ENCODE measurements at regions not wholly inside any gene's neighbourhood (a gene's known extent, or its start where the extent isn't known, plus 50 kb on each side); places are given as distances from the start of the nearest gene placed in this dataset.

DNA sequence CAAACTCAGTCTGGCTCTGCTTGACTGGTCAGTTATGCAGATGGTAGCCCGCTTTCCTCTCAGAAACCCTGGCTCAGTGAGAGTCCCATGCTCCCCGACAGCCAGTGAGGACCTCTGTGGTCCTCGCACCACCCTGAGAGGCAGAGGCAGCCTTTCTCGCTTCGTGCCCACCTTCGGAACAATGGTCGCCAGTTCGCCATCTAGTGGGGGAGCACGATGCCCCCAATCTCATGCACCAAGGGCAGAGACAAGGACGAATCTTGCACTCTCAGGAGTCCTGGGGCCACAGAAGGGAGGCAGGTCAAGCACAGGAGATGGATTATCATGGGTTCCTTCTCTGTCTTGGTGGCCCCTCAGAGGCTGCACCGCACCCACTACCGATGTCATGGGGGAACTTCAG is 75.2 kb downstream of the RHCG start:
- DNase-seq, result no peak

DNA sequence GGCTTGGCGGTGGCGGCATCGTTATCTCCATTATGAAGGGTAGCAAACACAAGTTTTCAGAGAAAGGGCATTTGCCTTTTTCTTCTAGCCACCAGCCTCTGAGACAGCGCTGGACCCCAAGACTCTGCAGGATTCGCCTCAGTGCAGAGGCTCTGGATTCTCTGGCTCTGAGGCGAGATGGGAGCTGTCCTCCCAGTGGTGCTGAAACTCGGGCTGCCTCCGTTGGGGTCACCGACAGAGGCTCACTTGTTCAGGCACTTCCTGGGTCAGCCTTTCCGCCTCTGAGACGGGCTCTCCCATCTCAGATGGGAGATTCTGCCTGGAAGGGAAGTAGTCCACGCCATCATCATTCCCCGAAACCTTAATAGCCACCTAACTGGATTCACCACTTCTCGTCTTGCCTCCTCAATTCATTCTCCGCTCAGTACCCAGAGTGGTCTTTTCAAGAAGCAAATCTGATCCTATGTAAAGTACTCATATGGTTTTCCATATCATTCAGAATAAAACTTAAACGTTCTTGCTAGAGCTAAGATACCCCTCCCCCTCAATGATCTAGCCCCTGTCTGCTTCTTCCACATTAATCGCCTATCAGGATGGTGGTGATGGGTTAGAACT is 76.9 kb downstream of the RHCG start:
- DNase-seq, result peak; percentile 20

DNA sequence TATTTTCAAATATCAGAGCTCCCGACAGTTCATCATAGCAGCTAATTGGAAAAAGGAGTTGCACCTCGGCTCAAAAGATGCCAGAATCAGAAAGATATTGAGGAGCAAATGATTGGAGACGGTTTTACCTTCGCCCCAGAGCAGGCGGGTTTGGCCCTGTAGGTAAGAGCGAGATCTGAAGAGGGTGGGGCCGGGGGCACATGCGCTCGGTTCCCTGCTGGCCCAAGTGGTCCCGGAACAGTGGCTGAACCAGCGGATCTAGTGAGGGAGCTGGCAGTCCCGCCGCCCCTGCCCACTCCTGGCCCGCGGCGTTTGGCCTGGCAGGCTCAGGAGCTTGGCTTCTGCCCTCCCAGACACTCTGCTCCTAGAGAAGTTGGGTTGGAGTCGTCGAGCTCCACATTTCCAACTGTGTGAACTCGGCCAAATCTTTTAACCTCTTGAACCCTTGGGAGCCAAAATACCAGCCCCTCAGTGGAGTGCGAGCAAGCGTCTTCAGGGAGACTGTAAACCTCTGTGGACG is 79.1 kb downstream of the RHCG start:
- DNase-seq, result no peak

DNA sequence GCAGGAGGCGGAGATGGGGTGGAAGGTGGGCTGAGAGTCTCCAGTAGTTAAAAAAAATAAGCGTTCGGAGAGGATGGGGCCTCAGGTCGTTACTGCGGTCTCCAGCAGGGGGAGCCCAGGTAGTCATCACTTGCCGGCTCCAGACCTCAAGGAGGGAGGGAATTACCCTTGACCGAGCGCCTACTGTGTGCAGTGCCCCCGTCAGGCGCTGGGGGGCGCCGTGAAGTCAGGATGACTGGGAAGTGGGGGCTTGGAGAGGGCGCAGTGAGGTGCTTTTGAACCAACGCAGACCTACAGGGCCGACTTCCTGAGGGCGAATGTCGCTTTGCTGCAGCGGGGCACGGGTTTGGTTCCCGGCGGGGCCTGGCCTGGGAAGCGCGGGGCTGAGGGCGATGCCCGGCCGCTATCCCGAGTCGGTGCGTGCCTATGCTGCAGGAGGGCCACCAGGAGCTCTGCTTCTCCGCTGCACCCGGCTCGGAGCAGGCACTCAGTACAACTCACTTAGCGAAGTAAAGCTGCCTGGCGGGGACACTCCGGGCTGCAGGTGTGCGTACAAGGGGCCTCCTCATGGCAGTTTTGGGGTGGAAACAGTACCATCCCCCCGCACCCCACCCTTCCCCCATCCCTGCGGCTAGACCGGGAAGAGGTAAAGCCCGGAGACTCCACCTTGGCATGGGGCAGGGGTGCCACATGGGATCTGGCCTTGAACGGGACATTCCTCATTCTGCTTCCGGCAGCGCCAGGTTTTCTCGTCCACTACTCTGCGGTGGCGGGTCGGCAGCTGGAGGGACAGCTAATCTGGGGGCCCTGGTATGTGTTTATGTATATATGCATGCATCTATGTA is 79.8 kb downstream of the RHCG start:
- DNase-seq, result peak; percentile 48

DNA sequence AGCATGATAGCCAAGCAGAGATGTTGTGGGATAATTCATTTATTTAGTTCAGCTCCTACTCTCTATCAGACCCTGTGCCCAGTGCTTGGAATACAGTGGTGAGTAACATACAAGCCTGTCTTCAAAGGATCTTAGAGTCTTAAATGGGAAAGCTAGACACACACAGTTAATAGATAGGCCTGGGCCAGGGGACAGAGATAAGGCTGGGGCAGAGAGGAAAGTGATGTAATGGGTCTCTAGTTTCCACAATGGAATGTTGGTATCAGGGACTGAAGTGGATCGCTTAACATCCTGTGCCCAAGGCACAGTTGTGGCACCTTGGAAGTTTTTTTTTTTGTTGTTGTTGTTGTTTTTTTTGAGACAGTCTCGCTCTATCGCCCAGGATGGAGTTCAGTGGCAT is 79.9 kb upstream of the POLG start:
- no peak for DNase-seq

DNA sequence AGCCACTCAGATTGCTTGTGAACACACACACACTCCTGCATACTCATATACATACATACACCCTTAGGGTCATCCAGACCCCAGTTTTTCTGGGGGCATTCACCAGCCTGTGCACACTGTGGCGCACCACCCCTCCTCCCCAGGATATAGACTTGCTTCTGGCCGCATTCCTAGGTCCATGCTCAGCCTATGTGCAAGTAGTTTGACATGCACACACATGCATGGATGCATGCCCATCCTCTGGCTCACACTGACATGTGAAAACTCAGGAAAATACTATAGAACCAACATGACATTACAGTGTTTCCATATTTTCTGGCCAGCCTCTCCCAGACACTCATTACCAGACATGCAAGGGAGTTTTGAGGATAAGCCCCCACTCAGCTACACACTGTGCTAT is 79.3 kb upstream of the POLG start:
- no peak for DNase-seq

DNA sequence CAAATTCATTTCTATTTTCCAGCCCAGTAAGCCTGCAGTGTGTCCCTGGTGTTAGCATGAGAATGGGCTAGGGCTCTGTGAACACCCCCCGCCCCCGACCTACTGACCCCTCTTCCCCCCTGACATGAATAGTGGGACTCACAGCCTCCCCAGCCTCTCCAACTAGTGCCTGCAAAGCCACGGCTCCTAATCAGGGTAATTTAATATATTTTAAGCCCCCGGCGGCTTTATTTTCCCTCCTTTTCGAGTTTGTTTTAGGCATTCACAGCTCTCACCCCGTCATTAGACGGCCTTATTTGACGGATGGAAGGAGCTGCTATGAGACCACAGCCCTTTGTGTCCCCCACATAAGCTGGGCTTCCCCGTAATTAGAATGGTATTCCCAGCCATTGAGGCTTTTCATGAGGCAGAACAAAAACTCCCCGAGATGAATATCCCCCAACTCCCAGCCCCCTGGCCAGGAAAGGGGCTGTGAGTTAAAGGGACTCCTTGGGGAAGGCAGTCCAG is 78.3 kb upstream of the POLG start:
- DNase-seq, result no peak

DNA sequence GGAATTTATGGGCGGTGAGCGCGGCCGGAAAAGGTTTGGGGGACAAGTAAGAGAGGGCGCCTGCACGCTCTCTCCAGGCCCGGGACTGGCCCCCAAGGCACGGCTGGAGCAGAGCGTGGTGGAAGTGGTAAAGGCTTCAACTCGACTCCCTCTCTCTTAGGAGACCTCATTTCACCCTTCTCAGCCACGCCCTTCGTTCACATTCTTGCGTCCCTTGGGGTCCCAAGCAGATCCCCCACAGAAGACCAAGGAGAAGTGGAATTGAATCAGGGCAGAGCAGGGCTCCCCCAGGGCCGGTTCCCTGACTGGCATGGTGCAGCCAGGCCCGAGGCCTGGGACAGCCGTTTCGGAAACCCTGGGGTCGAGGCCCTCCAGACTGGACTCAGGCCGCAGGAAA is 75.4 kb upstream of the POLG start:
- DNase-seq, result no peak

DNA sequence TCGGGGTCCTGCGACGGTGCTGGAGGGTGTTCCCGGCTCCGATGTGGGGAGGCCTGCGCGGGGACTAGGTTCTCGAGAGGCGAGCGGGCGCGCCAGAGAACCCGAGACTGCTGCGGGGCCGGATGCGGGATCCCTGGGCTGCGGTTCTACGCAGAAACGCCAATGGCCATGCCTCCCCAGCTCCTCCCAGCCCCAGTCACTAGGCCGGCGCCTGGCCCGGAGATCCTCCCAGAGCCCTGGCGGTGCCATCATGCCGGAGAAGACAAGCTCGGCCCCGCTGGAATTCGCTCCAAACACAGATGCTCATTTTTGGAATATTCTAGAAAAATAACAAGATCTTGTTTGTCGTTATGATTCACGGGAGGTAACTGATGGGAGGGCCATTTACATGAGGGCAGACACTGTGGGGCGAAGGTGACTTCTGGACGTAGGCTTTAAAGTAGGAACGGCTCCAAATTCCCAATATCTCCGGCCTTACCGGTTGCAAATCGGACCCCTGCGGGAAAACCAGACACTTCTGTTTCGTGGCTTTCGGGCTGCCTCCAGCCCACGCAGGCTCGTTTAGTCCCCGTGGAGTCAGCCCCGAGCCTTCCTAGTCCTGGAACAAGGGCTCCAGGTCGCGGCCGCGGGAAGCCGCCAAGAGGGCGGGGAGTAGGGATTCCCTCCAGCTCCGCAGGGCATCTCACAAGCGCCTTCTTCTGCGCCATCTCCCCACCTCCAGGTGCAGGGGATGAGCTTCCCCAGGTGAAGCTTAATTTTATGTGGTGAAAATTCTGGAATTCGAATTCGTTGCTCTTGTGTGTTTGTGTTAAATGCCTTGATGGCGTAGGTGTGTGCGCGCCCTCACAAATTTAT is 74.8 kb upstream of the POLG start:
- no peak for DNase-seq

DNA sequence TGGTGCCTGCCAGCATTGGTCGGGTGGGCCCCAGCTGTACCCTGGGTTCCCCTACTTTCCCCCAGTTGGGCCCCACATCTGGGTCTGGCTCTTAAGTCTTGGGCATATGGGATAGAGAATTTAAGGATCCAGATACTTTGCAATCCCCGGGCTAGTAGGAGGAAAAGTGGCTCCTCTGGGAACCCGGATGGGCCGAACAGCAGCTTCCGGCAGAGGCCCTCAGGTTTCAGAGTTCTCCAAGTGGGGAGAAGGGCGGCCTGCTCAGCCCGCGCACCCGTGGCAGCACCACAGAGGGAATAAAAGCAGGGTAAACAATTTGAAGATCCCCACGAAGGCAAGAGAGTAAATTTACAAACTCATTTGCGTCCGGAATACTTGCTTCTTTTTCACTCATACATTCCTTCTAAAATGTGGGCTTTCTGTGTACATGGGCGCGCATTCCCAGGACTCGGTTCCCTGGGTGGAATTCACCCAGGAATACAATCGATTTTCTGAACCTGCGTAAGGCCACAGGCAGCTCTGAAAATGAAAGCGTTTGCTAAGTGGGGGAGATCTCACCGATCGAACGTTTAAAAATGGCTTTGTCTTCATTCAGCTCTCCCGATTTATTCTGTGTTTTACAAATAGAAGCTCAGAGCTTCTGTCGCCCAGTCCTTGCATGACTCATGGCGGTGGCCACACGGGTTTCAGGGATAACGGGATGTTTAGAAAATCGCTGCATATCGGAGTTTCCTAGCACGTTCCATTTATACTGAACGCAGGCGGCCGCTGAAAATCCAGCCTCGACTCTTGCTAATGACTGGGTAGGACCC is 74.0 kb upstream of the POLG start:
- DNase-seq, result no peak

DNA sequence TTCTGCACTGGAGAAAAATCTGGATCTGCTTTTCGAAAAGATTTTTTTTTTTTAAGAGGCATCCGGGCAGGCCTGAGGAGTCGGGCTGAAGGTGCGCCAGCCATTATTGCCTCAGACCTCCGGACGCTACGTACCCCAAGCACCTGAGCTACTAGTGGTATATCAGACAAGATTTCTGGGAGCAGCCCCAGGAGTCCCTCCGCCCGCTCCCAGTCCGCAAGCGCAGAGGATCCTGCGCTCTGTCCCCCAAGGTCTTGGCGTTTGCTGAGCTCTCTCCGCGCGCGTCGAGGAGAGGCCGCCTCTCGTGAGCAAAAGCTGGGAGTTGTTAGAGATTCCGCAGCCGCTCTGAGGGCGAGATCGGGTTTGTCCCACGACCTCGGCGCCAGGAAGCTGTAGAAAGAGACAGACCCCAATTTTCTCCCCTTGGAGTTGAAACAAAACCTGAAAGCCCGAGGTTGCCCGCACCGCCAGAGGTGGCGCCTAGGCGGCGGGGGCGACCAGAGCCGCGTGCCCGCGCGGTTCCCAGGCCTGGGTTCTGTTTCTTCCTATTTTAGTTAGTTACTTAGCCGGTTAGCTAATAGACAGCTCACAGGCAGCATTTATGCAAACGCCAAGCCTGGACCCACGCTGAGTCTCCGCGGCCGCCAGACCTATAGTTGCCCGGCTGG is 72.5 kb upstream of the POLG start:
- no peak for DNase-seq

DNA sequence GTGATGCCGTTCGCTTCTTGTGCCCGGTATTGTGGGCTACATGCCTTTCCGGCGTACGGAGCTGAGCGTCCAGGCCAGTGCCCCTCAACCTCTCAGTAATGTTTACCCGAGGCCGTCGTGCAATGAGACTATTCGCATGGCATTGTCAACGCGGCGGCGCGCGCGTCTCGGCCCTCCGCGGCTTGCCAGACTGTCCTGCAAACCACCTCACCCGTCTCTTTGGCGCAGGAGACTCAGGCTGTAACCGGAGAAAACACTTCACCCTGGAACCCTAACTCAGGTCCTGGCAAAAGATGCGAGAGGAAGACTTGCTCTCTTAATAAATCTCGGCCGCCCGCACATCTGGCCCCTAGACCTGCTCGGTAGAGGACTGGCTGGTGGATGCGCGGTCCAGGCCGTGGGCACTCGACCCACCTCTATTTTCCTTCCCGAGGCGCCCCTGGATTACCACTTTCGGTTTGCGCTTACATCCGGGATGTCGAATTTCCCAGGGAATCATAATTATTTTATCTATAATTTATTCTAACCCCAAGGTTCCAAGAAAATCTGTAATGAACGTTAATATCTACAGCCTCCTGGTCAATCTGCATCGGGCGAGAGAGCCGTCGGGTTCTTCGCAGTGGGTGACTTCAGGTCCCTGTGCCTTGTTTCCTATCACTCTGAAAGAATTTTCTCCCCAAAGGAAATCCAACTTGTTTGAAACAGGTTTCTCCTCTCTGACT is 71.8 kb upstream of the POLG start:
- no peak for DNase-seq

DNA sequence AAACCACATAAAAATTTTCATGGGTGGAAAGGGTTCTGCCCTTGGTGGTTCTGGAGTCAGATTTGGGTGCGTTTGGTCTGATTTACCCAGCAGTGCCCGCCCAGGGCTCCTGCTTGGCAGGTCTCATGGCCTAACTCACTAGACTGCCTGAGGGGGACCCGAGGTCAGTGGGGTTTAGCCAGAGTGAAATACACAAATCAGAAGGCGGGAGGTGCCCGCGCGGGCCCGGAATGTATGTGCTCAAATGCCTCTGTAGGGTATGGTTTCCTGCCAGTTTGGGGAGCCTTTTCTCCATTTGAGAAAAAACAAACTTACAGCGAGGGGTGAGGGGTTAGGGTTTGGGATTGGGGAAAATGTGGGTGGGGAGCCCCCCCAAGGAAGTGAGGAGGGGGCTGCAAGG is 70.9 kb upstream of the POLG start:
- no peak for DNase-seq

DNA sequence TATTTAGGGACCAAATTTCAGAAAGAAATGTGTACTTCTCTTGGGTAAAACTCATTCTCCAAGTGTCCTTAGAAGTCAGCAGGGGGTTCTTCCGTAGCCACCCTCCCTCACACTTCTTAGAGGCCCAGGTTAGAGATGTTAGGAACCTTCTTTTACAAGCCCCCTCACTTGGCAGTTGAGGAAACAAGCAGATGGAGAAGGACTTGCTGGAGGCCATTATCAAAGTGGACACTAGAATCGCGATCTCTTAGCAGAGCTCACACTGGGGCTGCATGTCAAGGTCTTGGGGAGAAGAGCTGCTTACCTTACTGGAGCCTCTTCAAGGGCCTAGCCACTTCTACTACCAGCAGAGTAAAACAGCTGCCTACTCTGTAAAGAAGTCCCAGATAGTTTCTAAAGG is 69.4 kb upstream of the POLG start:
- no peak for DNase-seq

DNA sequence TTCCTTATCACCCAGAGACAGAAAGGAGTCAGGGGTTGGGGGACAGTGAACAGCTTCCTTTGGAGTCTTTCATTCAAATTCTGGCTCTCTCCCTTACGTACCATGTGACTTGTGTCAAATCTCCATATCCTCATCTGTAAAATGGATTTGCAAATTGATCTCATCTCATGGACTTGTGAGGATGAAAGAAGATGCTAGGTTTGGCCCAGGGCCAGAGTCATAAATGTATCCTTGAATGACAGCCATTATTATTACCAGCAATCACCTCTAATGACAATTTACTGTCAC is 67.8 kb upstream of the POLG start:
- no peak for DNase-seq

DNA sequence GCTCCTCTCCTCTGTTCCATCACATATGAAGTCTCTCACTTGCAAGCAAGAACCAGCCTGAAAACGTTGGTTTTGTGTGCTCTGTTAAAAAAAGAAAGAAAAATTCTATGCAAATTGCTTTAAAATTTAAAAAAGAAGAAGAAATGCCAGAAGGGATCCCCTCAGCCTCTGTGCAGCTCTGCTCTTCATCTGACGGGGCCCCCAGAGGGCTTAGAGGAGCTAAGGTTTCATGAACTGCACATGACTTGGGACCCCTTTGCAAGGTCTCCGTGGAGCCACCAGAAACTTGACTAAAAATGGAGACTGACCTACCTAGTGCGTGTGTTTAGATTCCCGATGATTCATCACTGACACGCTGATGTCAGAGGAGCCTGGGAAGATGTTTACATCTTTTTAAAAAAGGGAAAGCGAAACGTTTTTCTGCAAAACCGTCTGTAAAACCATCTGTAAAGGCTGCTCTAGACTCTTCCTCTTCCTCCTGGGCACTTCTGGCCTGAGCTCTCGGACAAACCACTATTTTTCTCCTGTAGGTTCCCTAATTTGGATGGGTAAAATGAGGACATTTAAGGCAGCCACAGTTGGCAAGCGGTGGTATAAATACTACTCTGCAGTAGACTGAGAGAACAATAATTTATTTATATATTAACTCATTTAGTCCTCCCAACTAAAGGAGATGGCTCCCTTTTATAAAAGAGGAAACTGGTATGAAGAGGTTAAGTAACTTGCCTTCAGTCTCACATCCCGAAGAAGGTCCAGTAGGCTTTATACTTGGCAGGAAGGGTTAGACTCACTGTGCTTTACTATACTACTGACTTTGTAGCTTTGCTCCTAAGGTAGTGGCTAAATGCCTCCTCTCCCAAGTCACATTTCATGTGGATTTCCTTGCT is 67.2 kb upstream of the POLG start:
- DNase-seq, result no peak

DNA sequence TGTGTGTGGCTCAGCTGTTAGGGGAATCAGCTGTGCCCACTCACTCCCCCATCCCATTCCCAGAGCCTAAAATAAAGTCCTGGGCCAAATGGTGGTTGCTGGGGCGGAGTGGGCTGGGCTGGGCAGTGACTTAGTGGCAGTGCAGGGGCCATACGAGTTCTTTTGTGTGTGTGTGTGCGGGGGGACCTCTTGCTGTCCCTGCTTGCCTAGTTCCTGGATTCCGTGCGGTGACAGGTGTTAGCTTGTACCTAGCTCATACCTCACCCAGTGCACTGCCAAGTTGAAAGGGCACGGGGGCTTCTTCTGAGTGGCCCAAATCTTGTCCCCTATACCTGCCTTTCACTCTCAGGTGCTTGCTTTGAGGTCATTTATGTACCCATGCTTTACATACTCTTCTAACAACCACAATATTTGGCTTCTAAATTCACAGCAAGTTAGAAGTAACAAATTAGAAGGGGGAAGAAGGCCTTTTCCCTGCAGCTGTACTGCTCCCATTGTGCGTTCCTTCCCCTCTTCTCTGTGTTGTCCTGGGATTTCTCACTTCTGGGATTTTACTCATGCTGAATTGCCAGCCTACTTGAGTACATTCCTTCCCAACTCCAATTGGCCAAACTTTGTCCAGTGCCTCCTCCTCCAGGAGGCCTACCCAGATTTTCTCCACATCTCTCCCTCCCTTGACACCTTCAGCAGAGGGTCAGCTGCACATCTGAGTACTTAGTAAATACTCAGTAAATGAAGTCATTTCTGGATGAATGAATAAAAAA is 66.3 kb upstream of the POLG start:
- no peak for DNase-seq

DNA sequence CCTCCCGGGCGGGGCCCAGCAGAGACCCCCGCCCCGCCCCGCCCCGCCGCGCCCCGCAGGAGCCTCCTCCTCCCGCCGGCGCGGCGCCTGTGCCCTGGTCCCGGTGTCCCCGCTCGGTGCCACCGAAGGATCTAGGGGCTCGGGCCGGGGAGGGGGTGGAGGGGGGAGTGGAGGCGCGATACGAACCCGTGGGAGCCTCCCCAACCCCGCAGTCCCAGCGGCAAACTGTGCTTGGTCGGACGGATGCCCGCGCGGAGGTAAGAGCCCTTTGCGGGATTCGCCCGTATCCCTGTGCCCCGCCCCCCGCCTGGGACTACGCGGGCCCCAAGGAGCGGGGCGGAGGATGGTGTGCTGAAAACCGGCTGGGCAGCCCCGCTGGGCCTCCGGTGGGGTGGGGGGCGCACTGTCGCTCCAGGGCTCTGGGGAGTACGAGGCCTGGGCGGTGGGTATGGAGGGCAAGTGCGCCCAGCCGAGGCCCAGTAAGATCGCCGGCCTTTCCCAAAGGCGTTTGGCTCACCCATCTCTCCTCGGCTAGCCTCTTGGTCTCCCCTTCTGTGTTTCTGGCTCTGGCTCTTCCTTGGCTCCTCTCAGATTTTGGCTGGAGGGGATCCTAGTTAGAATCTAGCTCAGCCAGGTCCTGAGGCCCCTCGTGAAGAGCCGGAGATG is 65.6 kb upstream of the POLG start:
- DNase-seq, result no peak
